Effector CD8-positive, alpha-beta T cell (primary cell): ENCODE measurements at regions not wholly inside any gene's neighbourhood (a gene's known extent, or its start where the extent isn't known, plus 50 kb on each side); places are given as distances from the start of the nearest gene placed in this dataset.

ENCODE experiments used
- DNase-seq: peaks from one replicate; lab custom pipeline; 2025; lab: John Stamatoyannopoulos, UW

DNA sequence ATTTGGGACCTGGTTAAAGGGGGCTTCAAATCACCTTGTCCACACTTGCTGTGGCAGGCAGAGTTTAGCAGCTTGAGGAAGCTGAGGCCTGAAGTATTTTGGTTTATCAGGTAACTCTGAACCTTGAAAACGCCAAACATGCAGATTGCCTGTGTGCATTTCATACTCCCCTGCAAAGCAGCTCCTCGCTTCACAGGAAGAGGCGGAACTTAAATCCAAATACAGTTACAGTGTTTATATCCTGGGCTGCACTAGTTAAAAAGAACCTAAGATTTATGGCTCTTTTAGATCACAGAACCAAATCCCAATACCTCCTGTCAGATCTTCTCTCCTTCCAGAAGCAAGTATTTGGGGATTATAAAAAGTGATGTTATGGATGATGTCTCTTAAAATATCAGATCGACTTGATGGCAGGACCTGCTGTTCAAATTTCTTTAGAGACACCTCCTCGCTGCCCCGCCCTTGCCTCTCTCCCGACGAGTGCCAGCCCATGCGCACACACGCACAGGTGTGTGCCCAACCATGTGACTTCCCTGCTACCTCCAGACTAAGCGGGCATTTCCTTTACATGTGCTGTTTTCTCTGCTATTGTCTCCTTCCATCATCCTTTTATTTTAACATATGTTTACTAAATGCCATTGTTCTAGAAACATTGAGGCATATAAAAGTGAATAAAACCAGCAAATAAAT is 224.6 kb upstream of the FOXQ1 start:
- no peak for DNase-seq

GRCh38 chr6:1086446-1087153 is 225.3 kb upstream of the FOXQ1 start:
- DNase-seq, result no peak

DNA sequence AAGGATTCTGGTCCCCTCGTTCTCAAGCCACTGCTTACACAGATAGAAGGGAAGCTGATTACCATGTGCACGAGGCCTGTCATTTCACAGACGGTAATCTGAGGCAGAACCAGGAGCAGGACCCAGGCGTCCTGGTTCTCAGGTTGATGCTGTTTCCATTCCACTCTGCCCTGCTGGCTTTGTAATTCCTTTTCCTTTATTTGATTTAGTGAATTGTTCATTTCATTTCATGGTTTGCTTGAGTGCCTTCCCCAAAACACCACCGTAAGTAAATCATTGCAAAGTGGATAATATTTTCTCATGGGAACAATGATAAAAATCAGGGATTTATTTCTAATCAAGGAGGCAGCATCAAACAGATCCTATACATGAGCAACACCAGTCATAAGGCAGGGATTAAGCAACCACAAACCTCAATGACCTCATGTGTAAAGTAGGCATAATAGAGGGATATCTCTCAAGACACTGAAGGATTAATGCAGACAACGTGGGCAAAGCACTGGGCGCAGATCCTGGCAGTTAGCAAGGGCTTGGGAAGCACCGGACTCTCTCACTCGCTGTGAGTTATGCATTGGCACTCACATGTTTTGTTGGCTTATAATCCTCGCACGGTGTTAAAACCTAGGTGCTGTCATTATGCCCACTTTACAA is 229.5 kb upstream of the FOXQ1 start:
- DNase-seq, result no peak

DNA sequence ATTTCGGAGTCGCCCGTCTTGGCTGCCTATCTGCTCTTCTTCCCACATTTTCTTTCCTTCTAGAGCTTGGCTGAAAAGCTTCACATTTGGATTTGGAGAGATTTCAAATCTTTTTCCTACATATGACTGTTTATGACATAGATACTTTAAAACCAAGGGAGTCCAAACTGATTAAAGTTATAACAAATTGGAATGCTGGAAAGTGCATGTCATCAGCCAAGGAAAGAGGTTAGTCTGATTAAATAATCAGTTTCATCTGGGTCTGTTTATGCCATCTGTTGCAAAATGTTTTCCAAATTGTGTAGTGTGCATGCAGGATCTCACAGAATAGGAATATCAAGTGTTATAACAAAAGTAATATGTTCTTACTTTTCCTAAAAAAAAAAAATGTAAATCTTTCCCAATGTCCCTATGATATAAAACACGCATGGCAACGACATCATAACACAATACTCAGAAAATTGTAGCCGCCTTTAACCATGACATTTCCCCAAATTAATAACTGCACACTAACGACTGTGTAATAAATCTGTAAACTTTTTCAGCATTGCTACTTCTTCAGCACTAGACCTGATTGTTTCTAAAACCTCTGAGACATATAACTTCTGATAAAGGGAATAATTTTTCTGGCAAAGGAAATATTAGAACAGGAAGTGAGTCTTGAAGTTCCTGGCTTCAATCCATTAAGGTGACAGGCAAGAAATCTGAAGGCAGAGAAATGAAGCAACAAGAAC is 230.2 kb upstream of the FOXQ1 start:
- no peak for DNase-seq

DNA sequence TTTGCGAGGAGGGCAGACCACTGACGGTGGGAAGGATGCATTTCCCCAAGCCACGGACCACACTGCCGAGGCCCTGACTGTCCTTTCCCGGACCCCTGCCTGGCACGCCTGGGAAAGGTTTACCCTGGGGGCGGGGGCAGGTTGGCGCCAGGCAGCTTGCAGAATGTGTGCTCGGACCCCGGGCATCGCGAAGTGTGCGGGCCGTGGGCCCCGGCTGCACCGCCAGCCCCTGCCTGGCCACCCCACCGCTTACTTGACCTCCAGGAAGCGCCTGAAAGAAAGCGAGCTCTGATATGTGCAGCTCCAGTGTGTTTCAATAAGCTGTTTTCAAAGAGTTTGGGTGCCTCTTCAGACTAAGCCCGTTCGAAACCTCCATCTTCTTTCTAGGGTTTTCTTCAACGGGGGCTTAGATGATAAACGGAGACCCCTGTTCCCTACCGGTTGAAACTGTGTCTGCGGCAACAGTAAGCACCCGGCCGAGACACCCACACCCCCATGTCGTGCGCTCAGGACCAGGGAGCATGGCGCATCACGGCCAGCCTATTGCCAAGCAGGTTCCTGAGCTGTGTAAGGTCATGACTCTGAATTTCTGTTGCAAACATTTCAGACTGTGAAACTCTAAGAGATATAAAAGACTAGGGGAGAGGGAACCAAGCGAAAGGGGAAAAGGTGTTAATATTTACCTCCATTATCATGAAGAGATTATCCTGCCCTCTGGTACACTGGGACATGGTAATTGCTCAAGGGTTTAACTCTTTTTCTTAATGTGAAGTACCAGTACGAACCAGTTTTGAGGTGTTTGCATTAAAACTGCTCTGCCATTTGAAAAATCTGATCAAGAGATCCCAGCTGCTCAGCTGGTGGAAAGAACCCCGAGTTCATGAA is 231.2 kb upstream of the FOXQ1 start:
- no peak for DNase-seq

DNA sequence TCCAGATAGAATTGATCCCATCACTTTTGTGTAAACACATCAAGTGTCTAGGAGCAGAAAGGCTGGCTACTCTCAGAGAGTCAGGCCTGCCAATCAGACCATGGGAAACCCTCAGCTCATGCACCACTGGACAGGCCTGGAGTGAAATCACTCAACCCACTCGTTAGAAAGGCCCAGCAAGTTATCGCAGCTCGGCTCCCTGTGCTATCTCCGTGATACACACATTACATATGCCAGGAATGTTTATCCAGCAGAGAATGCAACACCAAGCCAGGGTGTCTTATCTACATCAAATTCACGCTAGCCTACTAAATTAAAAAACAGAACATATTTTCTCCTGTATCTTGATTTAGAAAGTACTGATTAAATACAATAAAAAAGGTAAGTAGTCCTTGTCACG is 232.4 kb upstream of the FOXQ1 start:
- no peak for DNase-seq

DNA sequence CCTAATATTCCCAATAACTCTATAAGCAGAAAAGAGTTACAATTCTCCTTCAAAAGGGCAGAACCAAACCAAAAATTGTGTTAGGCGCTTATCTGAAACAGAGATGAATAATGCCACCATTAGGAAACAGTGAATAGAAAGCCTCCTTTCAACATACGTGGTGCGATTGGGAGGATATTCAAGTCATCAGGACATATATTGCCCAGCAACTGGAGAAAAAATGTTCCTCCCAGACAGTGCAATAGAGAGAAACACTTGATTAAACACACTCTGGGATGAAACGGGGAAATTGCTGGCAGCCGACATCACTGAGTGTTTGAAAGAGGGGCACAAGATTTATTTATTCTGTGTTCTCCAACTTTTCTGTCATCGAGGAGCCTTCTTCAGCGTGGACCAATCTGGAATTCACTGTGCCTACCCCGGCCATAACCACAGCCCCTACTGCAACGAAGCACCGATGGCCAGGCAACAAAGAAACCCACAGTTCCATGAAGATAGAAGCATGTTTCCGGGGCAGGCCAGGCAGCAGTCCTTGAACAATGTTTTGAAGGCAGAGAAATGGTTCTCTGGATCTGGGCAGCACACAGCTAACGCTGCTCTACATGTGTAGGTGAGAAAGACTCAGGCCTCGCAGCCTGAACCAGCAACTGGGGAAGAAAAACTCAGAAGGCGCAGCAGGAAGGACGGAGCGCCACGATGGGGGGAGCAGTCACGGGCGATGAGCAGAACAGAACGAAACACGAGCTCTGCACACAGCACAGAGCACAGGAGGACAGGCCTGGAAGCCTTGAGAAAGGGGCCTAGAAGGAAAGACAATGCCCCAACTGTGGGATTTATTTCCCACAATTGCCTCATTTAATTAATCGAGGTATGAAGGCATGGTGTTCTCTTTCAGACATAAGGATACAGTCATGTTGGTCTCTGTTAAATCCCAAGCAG is 234.2 kb upstream of the FOXQ1 start:
- DNase-seq, result no peak

GRCh38 chr6:1076531-1077459 is 235.1 kb upstream of the FOXQ1 start:
- no peak for DNase-seq

GRCh38 chr6:1075880-1076279 is 236.0 kb upstream of the FOXQ1 start:
- no peak for DNase-seq

GRCh38 chr6:1075444-1075843 is 236.5 kb upstream of the FOXQ1 start:
- no peak for DNase-seq

DNA sequence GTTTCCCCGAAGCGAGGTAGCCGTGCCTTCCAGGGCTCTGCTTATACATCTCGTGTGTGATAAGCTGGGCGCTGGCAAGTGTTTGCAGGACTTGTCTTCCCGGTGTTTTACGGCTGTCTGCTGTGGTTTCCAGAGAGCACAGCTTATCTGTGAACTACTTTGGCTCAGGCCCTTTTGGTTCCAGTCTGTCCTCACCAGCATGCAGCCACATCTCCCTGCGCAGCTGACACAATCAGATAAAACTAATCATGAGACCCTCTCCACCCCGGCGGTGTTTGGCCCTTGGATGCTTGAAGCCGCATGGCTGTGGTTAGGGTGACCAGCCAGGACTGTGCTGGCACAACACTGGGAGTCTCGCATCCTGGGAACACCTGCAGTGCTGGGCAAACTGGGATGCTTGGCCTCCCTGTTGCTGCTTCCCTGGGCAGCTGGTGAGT is 241.8 kb upstream of the FOXQ1 start:
- DNase-seq, result no peak

DNA sequence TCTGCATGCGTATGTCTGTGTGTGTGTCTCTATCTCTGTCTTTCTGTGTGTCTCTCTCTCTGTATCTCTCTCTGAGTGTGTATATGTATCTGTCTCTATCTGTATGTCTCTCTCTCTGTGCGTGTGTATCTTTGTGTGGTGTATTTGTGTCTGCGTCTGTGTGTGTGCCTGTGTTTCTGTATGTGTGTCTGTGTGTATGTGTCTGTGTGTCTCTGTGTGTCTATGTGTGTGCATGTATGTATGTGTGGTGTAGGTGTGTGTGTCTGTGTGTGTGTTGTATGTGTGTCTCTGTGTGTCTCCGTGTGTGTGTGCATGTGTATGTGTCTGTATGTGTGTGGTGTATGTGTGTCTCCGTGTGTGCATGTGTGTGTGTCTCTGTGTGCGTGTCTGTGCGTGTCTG is 243.0 kb upstream of the FOXQ1 start:
- DNase-seq, result no peak

DNA sequence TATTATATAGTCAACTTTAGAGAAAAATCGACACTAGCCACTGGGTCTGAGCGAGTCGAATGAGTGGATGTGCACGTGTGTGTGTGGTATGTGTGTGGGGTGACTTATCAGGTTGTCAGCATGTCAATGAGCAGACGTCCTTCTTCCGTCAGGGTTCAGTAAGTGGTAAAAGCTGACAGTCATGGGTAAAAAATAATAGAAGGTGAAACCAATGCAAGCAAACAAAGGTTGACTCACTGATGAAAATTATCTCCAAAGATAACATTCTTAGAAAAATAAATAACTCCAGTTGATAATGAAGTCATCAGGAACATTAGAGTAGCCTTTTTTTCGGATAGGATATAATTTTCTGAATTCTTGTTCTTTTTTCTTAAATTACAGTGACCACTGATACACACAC is 243.8 kb upstream of the FOXQ1 start:
- DNase-seq, result no peak

GRCh38 chr6:1067346-1067745 is 244.6 kb upstream of the FOXQ1 start:
- DNase-seq, result no peak

- DNase-seq, result no peak
These were observed 245.3 kb upstream of the FOXQ1 start for GRCh38 chr6:1066449-1067090.

DNA sequence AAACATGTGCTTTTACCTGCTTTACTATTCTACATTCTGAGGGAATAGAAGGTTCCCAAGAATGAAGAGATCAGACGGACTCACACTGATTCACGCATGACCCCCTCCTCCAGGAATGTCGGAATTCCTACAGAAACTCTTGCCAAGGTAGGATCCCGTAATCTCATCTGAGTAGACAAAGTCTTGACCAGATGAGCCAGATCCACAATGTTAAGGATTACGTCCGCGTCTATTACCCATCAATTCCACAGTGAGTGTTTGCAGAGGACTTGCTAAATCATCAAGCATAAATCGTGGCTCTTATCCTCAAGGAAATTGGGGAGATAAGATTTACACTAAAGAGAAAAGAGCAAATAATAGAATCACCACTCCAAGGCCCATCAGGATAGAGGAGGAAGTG is 245.9 kb upstream of the FOXQ1 start:
- DNase-seq, result no peak

- DNase-seq, result no peak
These were observed 248.1 kb upstream of the FOXQ1 start for GRCh38 chr6:1063671-1064355.
